H1 (cell line): ENCODE measurements at regions not wholly inside any gene's neighbourhood (a gene's known extent, or its start where the extent isn't known, plus 50 kb on each side); places are given as distances from the start of the nearest gene placed in this dataset.

Experiments used
- CTCF ChIA-PET: fragments of 300-600 bp; sonication (Branson Sonifier 250); formaldehyde crosslinking; loops from one replicate; lab custom pipeline; 2021; ENCODE audit not compliant: partially characterized antibody; lab: Charles Lee
- POLR2A ChIA-PET: fragments of 300-600 bp; sonication (Branson Sonifier 250); formaldehyde crosslinking; loops from one replicate; lab custom pipeline; 2021; ENCODE audit warnings: inconsistent platforms; ENCODE audit not compliant: partially characterized antibody; lab: Charles Lee
- DNase-seq, 2 experiments: peaks; one replicate each; pipeline versions ENCODE4 v3.0.0 to v3.0.0-alpha.2; 2010 to 2022; ENCODE audit warnings: low spot score in 2 of 2, low read depth in 1 of 2, mixed read lengths in 1 of 2
- FAIRE-seq: peaks from 2 replicates; lab custom pipeline; 2011; peaks lifted over from hg19 to GRCh38; lab: Jason Lieb, UNC
- H2AFZ ChIP-seq: 2 replicates; pipeline ENCODE4 v1.8.1; 2012; ENCODE audit warnings: low read length, inconsistent platforms
- H2AK5ac ChIP-seq: 2 replicates; pipeline ENCODE4 v1.6.1; 2013; ENCODE audit warnings: low read depth, low read length
- H2BK120ac ChIP-seq: replicated peaks from 2 replicates; pipeline ENCODE3; 2013; ENCODE audit warnings: low read depth, low read length, inconsistent platforms
- H2BK12ac ChIP-seq: 2 replicates; pipeline ENCODE4 v1.6.1; 2013; ENCODE audit warnings: low read depth, low read length
- H2BK15ac ChIP-seq: 2 replicates; pipeline ENCODE4 v1.6.1; 2013; ENCODE audit warnings: low read length
- H2BK20ac ChIP-seq: 2 replicates; pipeline ENCODE4 v1.6.1; 2013; ENCODE audit warnings: low read length
- H2BK5ac ChIP-seq: 2 replicates; pipeline ENCODE4 v1.6.1; 2013; ENCODE audit warnings: low read depth, low read length
- H3K14ac ChIP-seq: 2 replicates; pipeline ENCODE4 v1.6.1; 2013; ENCODE audit warnings: inconsistent platforms; ENCODE audit not compliant: insufficient read length
- H3K18ac ChIP-seq: 2 replicates; pipeline ENCODE4 v1.6.1; 2013; ENCODE audit warnings: low read length; ENCODE audit errors: extremely low read depth
- H3K23ac ChIP-seq: 2 replicates; pipeline ENCODE4 v1.6.1; 2013; ENCODE audit warnings: inconsistent platforms; ENCODE audit not compliant: insufficient read length
- H3K23me2 ChIP-seq: 2 replicates; pipeline ENCODE4 v1.6.1; 2013; ENCODE audit warnings: low read depth, low read length
- H3K27ac ChIP-seq: 2 replicates; pipeline ENCODE4 v1.6.1; 2011; ENCODE audit warnings: low read depth, low read length, inconsistent platforms
- H3K27me3 ChIP-seq, 4 experiments: replicated peaks in 1 of 4; 1 replicate in 1 of 4; 2 replicates in 3 of 4; pipeline versions ENCODE4 v1.6.1 to v1.8.1; 2011 to 2013; ENCODE audit warnings: low read length in 3 of 4, mild to moderate bottlenecking in 3 of 4, inconsistent platforms in 2 of 4, mixed read lengths in 2 of 4, moderate library complexity in 1 of 4; ENCODE audit not compliant: control insufficient read depth in 3 of 4, insufficient read depth in 3 of 4; ENCODE audit errors: extremely low read depth in 1 of 4
- H3K36me3 ChIP-seq, 4 experiments: 2 replicates each; pipeline versions ENCODE4 v1.6.1 to v1.8.1; 2011 to 2013; ENCODE audit warnings: mild to moderate bottlenecking in 4 of 4, low read length in 3 of 4, moderate library complexity in 2 of 4, control low read depth in 1 of 4, inconsistent platforms in 1 of 4; ENCODE audit not compliant: insufficient read depth in 4 of 4, control insufficient read depth in 2 of 4
- H3K4ac ChIP-seq: replicated peaks from 2 replicates; pipeline ENCODE3; 2013; ENCODE audit warnings: low read length, low read depth, mixed read lengths, inconsistent platforms; ENCODE audit not compliant: insufficient read length
- H3K4me1 ChIP-seq, 4 experiments: replicated peaks in 1 of 4; 1 replicate in 1 of 4; 2 replicates in 3 of 4; pipeline versions ENCODE4 v1.6.1 to v1.8.1; 2011 to 2013; ENCODE audit warnings: low read length in 3 of 4, inconsistent platforms in 2 of 4, mixed read lengths in 1 of 4; ENCODE audit not compliant: insufficient read depth in 4 of 4, control insufficient read depth in 3 of 4
- H3K4me2 ChIP-seq, 2 experiments: 2 replicates each; pipeline versions ENCODE4 v1.6.1 to v1.8.1; 2011 to 2013; ENCODE audit warnings: low read depth in 2 of 2, low read length in 2 of 2, control low read depth in 1 of 2, inconsistent platforms in 1 of 2, mild to moderate bottlenecking in 1 of 2; ENCODE audit not compliant: insufficient read depth in 1 of 2
- H3K4me3 ChIP-seq, 4 experiments: fragments of 200-600, 300-600 bp in 1 of 4; sonication (generic), shearing (Covaris generic), sonication (Bioruptor Twin) in 1 of 4; 2 replicates each; pipeline versions ENCODE4 v1.5.1 to v1.8.1; 2011 to 2016; ENCODE audit warnings: low read length in 4 of 4, low read depth in 3 of 4, control low read depth in 2 of 4, inconsistent platforms in 2 of 4, mild to moderate bottlenecking in 2 of 4, mixed read lengths in 1 of 4, moderate library complexity in 1 of 4; ENCODE audit not compliant: insufficient read depth in 2 of 4; ENCODE audit errors: extremely low read depth in 1 of 4
- H3K56ac ChIP-seq: replicated peaks from 2 replicates; pipeline ENCODE3; 2013; ENCODE audit warnings: low read depth, mild to moderate bottlenecking, mixed read lengths, low read length, inconsistent platforms; ENCODE audit not compliant: insufficient read length
- H3K79me1 ChIP-seq: 2 replicates; pipeline ENCODE4 v1.6.1; 2013; ENCODE audit warnings: low read depth, low read length, control low read depth
- H3K79me2 ChIP-seq, 2 experiments: 2 replicates each; pipeline versions ENCODE4 v1.6.1 to v1.8.1; 2012 to 2013; ENCODE audit warnings: low read length in 2 of 2, mild to moderate bottlenecking in 2 of 2, inconsistent platforms in 1 of 2; ENCODE audit not compliant: insufficient read depth in 2 of 2, control insufficient read depth in 1 of 2
- H3K9ac ChIP-seq, 4 experiments: replicated peaks in 1 of 4; 1 replicate in 1 of 4; 2 replicates in 3 of 4; pipeline versions ENCODE4 v1.6.1 to v1.8.1; 2011 to 2013; ENCODE audit warnings: low read depth in 3 of 4, low read length in 3 of 4, control low read depth in 2 of 4, mild to moderate bottlenecking in 2 of 4, moderate library complexity in 2 of 4, inconsistent platforms in 1 of 4; ENCODE audit errors: extremely low read depth in 1 of 4
- H3K9me3 ChIP-seq, 2 experiments: 2 replicates each; pipeline versions ENCODE4 v1.6.1 to v1.8.1; 2012 to 2013; ENCODE audit warnings: mild to moderate bottlenecking in 2 of 2, moderate library complexity in 2 of 2, control low read depth in 1 of 2, inconsistent platforms in 1 of 2, low read depth in 1 of 2, low read length in 1 of 2, mixed read lengths in 1 of 2; ENCODE audit not compliant: insufficient read depth in 2 of 2
- H4K20me1 ChIP-seq, 2 experiments: replicated peaks in 1 of 2; 2 replicates each; pipeline versions ENCODE3 to v1.8.1; 2011 to 2013; ENCODE audit warnings: inconsistent platforms in 2 of 2, low read length in 2 of 2, mild to moderate bottlenecking in 1 of 2; ENCODE audit not compliant: insufficient read depth in 2 of 2, control insufficient read depth in 1 of 2
- H4K5ac ChIP-seq: 2 replicates; pipeline ENCODE4 v1.6.1; 2013; ENCODE audit warnings: low read length, low read depth, mixed read lengths, inconsistent platforms; ENCODE audit not compliant: insufficient read length
- H4K8ac ChIP-seq: 2 replicates; pipeline ENCODE4 v1.8.0; 2013; ENCODE audit warnings: mild to moderate bottlenecking, moderate library complexity, low read length, inconsistent platforms; ENCODE audit not compliant: insufficient read depth; ENCODE audit errors: extremely low read depth
- H4K91ac ChIP-seq: replicated peaks from 2 replicates; pipeline ENCODE3; 2013; ENCODE audit warnings: low read length, mixed read lengths, inconsistent platforms; ENCODE audit not compliant: insufficient read length
- BACH1 ChIP-seq: IDR thresholded peaks from 2 replicates; pipeline ENCODE4 v1.6.1; 2012; ENCODE audit warnings: low read length, improper control_type of control experiment
- BCL11A ChIP-seq, 2 experiments: IDR thresholded peaks; one replicate each; pipeline ENCODE4 v1.6.1; 2011; ENCODE audit warnings: low read depth in 2 of 2, low read length in 2 of 2, mild to moderate bottlenecking in 2 of 2
- CREB1 ChIP-seq: IDR thresholded peaks from 2 replicates; pipeline ENCODE4 v1.6.1; 2012; ENCODE audit warnings: inconsistent platforms
- EP300 ChIP-seq, 2 experiments: IDR thresholded peaks; 1 replicate in 1 of 2; 2 replicates in 1 of 2; pipeline ENCODE4 v1.6.1; 2011 to 2012; ENCODE audit warnings: low read depth in 2 of 2, low read length in 2 of 2, mild to moderate bottlenecking in 2 of 2, borderline replicate concordance in 1 of 2, inconsistent platforms in 1 of 2, moderate library complexity in 1 of 2
- GABPA ChIP-seq: IDR thresholded peaks from 2 replicates; pipeline ENCODE4 v1.6.1; 2011; ENCODE audit warnings: mild to moderate bottlenecking, low read length, moderate library complexity, borderline replicate concordance; ENCODE audit not compliant: insufficient read depth
- GTF2F1 ChIP-seq: IDR thresholded peaks from 2 replicates; pipeline ENCODE4 v1.6.1; 2012; ENCODE audit warnings: low read depth, low read length, improper control_type of control experiment, borderline replicate concordance
- NRF1 ChIP-seq: IDR thresholded peaks from 2 replicates; pipeline ENCODE4 v1.6.1; 2011; ENCODE audit warnings: mild to moderate bottlenecking, low read depth, low read length, improper control_type of control experiment
- RNF2 ChIP-seq: fragments of 200-900, 300-1000 bp; sonication (generic); IDR thresholded peaks from 2 replicates; pipeline ENCODE4 v1.7.1; 2016; ENCODE audit warnings: borderline replicate concordance, low read depth, mild to moderate bottlenecking, antibody characterized with exemption, low read length; ENCODE audit not compliant: poor library complexity, severe bottlenecking; ENCODE audit errors: missing control alignments
- SIX5 ChIP-seq: IDR thresholded peaks from 2 replicates; pipeline ENCODE4 v1.6.1; 2011; ENCODE audit warnings: mild to moderate bottlenecking, low read depth, low read length
- SP2 ChIP-seq: IDR thresholded peaks from 2 replicates; pipeline ENCODE4 v1.6.1; 2012; ENCODE audit warnings: mild to moderate bottlenecking, low read length, inconsistent platforms
- TCF12 ChIP-seq: IDR thresholded peaks from 2 replicates; pipeline ENCODE4 v1.6.1; 2011; ENCODE audit warnings: low read depth, mild to moderate bottlenecking, low read length
- TEAD4 ChIP-seq: IDR thresholded peaks from 2 replicates; pipeline ENCODE4 v1.6.1; 2012; ENCODE audit warnings: low read depth, low read length, inconsistent platforms, mixed read lengths
- WGBS, 2 experiments: shearing (Covaris generic) in 1 of 2; methylation state at CpG; one replicate each; pipeline versions ENCODE4 v1.1.6 to v1.1.7; 2013 to 2015; ENCODE audit warnings: low lambda C conversion rate in 2 of 2, mixed read lengths in 2 of 2, inconsistent platforms in 1 of 2, low coverage in 1 of 2, missing lambda C conversion rate in 1 of 2; ENCODE audit not compliant: insufficient replicate concordance in 2 of 2, insufficient coverage in 1 of 2, insufficient read length in 1 of 2; ENCODE audit errors: extremely low coverage in 1 of 2, missing lambda C conversion rate in 1 of 2; 5-methylcytosine and 5-hydroxymethylcytosine counted together
- TF ChIP-seq, protein P1 (sequence below): IDR thresholded peaks from 2 replicates; pipeline ENCODE4 v1.6.1; 2011; ENCODE audit warnings: low read length, improper control_type of control experiment

DNA sequence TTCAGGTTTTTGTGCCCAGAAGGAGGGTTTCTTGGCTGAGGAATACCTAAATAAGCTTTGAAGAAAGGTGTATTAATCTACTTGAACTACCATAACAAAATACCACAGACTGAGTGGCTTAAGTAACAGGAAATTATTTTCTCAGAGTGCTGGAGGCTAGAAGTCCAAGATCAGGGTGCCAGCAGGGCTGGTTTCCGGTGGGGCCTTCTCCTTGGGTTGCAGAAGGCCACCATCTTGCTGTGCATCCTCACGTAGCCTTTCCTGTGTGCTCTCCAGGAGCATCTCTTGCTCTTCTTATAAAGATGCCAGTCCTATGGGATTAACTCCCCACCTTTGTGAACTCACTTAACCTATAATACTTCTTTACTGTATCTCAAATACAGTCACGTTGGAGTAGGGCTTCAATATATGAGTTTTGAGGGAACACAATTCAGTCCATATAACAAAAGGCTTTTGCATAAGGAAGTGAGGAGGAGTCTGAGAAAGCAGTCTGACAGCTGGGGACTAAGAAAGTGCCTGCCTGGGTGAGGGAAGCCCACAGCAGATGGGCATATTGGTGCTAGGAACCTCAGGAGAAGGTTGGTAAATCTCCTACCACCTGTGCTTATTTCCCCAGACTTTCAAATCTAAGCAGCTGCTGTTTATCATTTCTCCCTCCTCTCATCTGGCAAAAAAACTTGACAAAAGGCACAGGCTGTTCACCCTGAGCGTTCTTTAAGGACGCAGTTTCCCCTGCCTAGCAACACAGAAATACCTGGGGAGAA, 89.6 kb upstream of the CBLB start:
- Histone ChIP-seq H2BK5ac (no peak overlapping the region), H3K4me3 (no peak overlapping the region), H3K36me3 (no peaks in the 10 kb centered on the region), H3K9me3 (no peaks in the 10 kb centered on the region), H2BK120ac (no peak overlapping the region), H4K8ac (no peak overlapping the region), H3K27me3 (no peaks in the 10 kb centered on the region), H3K23ac (no peak overlapping the region), H3K23me2 (no peaks in the 10 kb centered on the region; the same call in 1 of the 2 replicates), H4K5ac (no peak overlapping the region), H3K79me1 (no peaks in the 10 kb centered on the region), H3K14ac (no peak overlapping the region), H3K56ac (no peak overlapping the region), H2AK5ac (no peak overlapping the region), H3K27ac (no peak overlapping the region), H2BK15ac (no peak overlapping the region), H2AFZ (0 out of 2 replicates have a peak overlapping the region, but pooled peaks have one; percentile 28), H4K20me1 (no peaks in the 10 kb centered on the region), H3K4me2 (no peak overlapping the region), H3K4ac (no peak overlapping the region), H3K9ac (no peak overlapping the region), H2BK20ac (no peak overlapping the region), H3K18ac (no peak overlapping the region), H2BK12ac (no peak overlapping the region), H3K79me2 (no peaks in the 10 kb centered on the region), H3K4me1 (no peaks in the 10 kb centered on the region), H4K91ac (no peak overlapping the region)
- 87% methylated on average over 5 of the region's 5 CpGs; no CpG with 5 or more reads in 1 of the 2 experiments for WGBS, 2 experiments
- DNase-seq = no peak
- POLR2A ChIA-PET = no interaction called here
- CTCF ChIA-PET = no interaction called here
- no peak for FAIRE-seq
- TF ChIP-seq GTF2F1 (no peak), SP2 (no peak), TEAD4 (no peak), CREB1 (no peak), BACH1 (no peak), GABPA (no peak), TCF12 (no peak), RNF2 (no peak), SIX5 (no peak), BCL11A (IDR thresholded peaks at IDR 0.05; ENCODE audit: low read depth in 2 of 2, low read length in 2 of 2) (no peak), EP300 (IDR thresholded peaks at IDR 0.05; ENCODE audit: borderline replicate concordance in 1 of 2, low read depth in 2 of 2, low read length in 2 of 2) (no peak), NRF1 (no peak)
- TF ChIP-seq, protein P1, sequence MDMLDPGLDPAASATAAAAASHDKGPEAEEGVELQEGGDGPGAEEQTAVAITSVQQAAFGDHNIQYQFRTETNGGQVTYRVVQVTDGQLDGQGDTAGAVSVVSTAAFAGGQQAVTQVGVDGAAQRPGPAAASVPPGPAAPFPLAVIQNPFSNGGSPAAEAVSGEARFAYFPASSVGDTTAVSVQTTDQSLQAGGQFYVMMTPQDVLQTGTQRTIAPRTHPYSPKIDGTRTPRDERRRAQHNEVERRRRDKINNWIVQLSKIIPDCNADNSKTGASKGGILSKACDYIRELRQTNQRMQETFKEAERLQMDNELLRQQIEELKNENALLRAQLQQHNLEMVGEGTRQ = no peak
